Spleen (tissue), 7 donors: ENCODE measurements at regions not wholly inside any gene's neighbourhood (a gene's known extent, or its start where the extent isn't known, plus 50 kb on each side); places are given as distances from the start of the nearest gene placed in this dataset.

Source experiments
- CTCF ChIP-seq, 11 experiments: fragments of 200-600 bp in 7 of 11; fragments of 450-650 bp in 4 of 11; sonication (generic) in 4 of 11; IDR thresholded peaks in 8 of 11; conservative IDR thresholded peaks in 3 of 11; 1 replicate in 7 of 11; 2 replicates in 4 of 11; pipeline versions ENCODE4 v1.4.0 to v1.8.0; 2016 to 2021; ENCODE audit warnings: antibody characterized with exemption in 11 of 11, inconsistent platforms in 4 of 11, mild to moderate bottlenecking in 1 of 11
- POLR2A ChIP-seq, 3 donors: fragments of 450-650 bp; IDR thresholded peaks; one replicate each; pipeline ENCODE4 v1.5.1; 2017; ENCODE audit warnings: antibody characterized with exemption in 3 of 3, mild to moderate bottlenecking in 1 of 3
- donor health status: DM: no; HTN: no; CAD: no; lungs with moderate emphysema.
- donor health status: DM: no; HTN: no; CAD: no.
- donor health status: DM: no; HTN: no; CAD: no.

DNA sequence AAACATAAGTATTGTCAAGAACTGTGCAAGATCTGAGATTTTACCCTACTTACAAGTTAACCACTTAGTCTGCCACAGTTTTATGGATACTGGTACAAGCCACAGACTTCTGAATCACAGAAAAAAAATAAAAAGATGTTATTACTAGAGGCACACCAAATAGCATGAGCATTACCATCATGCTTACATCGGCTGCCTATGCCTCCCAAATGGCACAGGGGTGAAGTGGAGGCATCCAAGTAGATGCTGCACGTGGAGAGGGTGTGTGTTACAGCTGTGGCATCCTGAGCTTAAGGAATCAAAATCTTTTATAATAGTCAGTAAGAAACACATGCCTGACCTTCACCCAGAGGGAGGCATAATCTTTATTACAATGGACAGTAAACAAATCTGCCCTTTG, 207.8 kb downstream of the TFEC start:
- TF ChIP-seq CTCF (IDR thresholded peaks at IDR 0.05 in 8 of 11, conservative IDR thresholded peaks at IDR 0.05 in 3 of 11) = no peak
- no peak for TF ChIP-seq POLR2A (IDR thresholded peaks at IDR 0.05)
